HG02610 (cell line): ENCODE measurements at regions not wholly inside any gene's neighbourhood (a gene's known extent, or its start where the extent isn't known, plus 50 kb on each side); places are given as distances from the start of the nearest gene placed in this dataset.
"Not testable (repeated sequence)": the region's sequence is repeated elsewhere in the genome, so short reads cannot be mapped to it uniquely, and the experiment has no call there.

ENCODE experiments used
- ATAC-seq: cut with Tn5 transposase; IDR thresholded peaks from one replicate; pipeline ENCODE4 v1.9.1; 2021; ENCODE audit warnings: mild to moderate bottlenecking, moderate library complexity; ENCODE audit not compliant: unreplicated experiment

- no peak for ATAC-seq
Measured at GRCh38 chr5:28917631-28918030, 1879.2 kb upstream of the CDH9 start.

- ATAC-seq = no peak
Measured at GRCh38 chr5:28914297-28914696, 1875.9 kb upstream of the CDH9 start.

- ATAC-seq = no peak
Measured at GRCh38 chr5:28903643-28904042, 1865.3 kb upstream of the CDH9 start.

DNA sequence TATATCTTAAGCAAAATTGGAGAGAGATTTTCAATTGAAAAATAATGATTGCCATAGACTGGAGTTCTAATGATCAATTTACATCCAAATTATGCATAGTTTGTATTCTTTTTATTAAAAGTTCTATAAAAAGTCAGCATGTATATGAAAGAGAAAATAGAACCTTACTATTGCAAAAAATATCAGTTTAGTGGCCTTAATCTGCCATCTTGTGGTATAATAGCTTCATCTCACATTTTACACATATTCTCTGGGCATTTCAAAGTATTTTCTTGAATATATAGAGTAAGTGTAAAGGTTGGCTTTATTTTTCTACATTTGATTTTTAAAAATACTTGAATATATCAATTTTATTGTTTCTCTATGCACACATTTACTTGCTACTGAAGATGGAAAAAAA, 1858.6 kb upstream of the CDH9 start:
- ATAC-seq = no peak

GRCh38 chr5:28880936-28881335, 1842.5 kb upstream of the CDH9 start:
- ATAC-seq = no peak

DNA sequence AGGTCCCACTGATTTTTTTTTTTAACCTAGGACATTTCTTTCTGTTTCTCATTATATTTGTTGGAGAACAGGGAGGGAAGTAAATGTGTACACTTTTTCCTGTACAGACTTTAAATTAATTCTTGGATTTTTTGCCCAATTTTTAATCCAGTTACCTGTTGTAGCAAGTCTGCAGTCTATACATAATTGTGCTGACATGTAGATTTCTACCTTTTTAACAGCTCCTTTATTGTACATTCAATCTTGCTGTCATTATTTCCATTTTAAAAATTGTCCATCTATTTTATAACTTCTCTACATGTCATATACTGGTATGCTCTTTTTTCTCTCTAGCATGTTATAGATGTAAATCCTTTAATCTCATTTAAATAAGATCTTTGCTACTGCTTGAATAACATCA, 1838.7 kb upstream of the CDH9 start:
- no peak for ATAC-seq

- no peak for ATAC-seq
Measured at GRCh38 chr5:28864006-28864405, 1825.6 kb upstream of the CDH9 start.

GRCh38 chr5:28862860-28863196, 1824.4 kb upstream of the CDH9 start:
- no peak for ATAC-seq

DNA sequence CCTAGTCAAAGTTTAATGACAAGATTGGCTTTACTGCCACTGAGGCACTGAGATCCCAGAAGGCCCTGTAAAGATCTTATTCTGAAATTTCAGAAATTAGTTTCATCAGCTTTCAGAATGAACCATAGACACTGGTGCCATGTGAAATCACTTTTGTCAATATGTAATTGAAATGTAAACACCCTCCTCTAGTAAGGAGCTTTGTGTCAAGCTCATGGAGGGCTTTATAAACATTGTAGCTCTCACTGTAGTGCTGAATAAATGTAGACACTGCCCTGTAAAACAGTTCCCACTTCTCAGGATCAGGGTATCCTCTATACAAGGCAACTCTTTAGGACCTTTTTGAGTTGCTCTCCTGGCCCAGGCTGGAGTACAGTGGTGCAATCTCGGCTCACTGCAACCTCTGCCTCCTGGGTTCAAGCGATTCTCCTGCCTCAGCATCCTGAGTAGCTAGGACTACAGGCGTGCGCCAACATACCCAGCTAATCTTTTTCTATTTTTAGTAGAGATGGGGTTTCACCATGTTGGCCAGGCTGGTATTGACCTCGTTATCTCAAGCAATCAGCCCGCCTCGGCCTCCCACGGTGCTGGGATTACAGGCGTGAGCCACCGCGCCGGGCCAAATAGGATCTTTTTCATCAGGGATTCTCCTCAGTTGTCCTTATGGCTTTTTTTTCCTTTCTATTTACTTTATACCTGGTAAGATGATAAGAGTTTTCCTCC, 1823.9 kb upstream of the CDH9 start:
- no peak for ATAC-seq

- no peak for ATAC-seq
Measured at GRCh38 chr5:28855626-28856025, 1817.2 kb upstream of the CDH9 start.

DNA sequence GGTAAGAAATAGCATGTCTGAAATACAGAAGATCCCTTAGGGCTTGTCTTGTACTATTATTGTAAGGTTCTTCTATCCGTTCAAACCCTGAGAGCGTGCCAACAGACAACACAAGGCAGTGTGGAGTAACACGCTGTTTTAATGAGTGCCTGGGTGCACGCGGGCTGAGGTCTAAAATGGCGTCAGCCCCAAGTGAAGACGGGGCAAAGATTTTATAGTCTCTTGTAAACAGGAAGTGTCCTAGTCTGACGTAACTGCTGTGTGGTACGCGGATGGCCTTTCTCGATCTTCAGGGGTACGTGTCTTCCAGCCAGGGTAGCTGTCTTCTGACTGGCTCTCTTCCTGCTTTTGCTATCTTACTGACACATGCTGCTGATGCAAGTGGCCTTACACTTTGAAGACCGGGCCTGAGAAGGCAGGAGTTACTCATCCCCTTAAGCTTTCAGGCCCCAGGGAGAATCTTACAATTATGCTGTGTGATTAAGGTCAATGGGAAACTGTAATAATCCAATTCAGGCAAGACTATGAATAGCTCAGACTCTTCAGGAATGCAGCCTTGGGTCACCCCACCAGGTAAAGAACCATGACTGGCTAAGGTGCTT, 1812.0 kb upstream of the CDH9 start:
- no peak for ATAC-seq

GRCh38 chr5:28831042-28831441, 1792.7 kb upstream of the CDH9 start:
- ATAC-seq = no peak

- ATAC-seq = no peak
Measured at GRCh38 chr5:28823231-28823630, 1784.8 kb upstream of the CDH9 start.

DNA sequence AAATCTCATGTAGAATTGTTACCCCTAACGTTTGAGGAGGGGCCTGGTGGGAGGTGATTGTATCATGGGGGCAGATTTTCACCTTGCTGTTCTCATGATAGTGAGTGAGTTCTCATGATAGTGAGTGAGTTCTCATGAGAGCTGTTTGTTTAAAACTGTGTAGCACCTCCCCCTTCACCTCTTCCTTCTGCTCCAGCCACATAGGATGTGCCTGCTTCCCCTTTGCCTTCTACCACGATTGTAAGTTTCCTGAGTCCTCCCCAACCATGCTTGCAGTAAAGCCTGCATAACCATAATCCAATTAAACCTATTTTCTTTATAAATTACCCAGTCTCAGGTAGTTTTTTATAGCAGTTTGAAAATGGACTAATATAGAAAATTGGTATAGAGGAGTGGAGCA, 1783.7 kb upstream of the CDH9 start:
- ATAC-seq = no peak

- no peak for ATAC-seq
Measured at GRCh38 chr5:28810751-28811136, 1772.4 kb upstream of the CDH9 start.

- ATAC-seq = no peak
Measured at GRCh38 chr5:28809811-28810750, 1771.7 kb upstream of the CDH9 start.

GRCh38 chr5:28808967-28809810, 1770.8 kb upstream of the CDH9 start:
- ATAC-seq = no peak

DNA sequence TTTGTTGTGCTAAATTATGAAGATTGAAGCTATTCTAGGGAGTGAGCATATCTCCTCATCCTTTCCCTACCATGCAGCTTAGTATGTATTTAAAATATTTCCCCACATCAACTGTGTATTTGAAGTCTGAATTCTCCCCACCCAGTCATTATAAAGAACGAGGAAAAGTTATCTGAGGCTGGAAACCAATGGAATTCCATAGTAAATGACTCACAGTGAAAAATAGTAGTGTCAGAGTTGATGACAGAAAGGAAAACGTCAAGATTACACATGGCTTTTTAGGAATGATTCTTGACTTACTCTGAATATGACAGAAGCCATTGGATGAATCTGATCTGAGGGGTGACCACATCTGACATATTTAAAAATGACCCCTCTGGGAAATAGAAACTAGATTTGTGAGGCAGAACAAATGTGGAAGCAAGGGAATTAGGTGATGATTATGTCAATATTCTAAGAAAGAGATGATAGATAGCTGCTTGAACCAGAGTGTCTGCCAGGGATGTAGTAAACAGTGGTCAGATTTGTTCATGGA, 1768.9 kb upstream of the CDH9 start:
- ATAC-seq = no peak

DNA sequence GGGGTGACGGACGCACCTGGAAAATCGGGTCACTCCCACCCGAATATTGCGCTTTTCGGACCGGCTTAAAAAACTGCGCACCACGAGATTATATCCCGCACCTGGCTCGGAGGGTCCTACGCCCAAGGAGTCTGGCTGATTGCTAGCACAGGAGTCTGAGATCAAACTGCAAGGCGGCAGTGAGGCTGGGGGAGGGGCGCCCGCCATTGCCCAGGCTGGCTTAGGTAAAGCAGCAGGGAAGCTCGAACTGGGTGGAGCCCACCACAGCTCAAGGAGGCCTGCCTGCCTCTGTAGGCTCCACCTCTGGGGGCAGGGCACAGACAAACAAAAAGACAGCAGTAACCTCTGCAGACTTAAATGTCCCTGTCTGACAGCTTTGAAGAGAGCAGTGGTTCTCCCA, 1760.6 kb upstream of the CDH9 start:
- not testable (repeated sequence) for ATAC-seq

GRCh38 chr5:28788954-28789353, 1750.6 kb upstream of the CDH9 start:
- ATAC-seq = no peak
